ENCODE measurements at regions not wholly inside any gene's neighbourhood (a gene's known extent, or its start where the extent isn't known, plus 50 kb on each side); places are given as distances from the start of the nearest gene placed in this dataset.

GRCh38 chr2:152240559-152241231, 65.1 kb upstream of the STAM2 start:
- H3K4me1 ChIP-seq (ENCODE audit: insufficient read depth, poor library complexity, severe bottlenecking), result peaks cover 32% of the 10 kb centered on the region
- no peak for DNase-seq (ENCODE audit: low spot score)

GRCh38 chr2:152241948-152242729, 66.6 kb upstream of the STAM2 start:
- no peak overlapping the region for H3K4me3 ChIP-seq (ENCODE audit: severe bottlenecking)
- peak; percentile 76 for DNase-seq (ENCODE audit: low spot score)
- H3K36me3 ChIP-seq (ENCODE audit: low read depth), result no peaks in the 10 kb centered on the region
- H3K27ac ChIP-seq (ENCODE audit: poor library complexity, severe bottlenecking), result peak overlapping the region; percentile 94
- TF ChIP-seq CTCF (IDR thresholded peaks at IDR 0.05; ENCODE audit: poor library complexity, severe bottlenecking), result no peak
- peaks cover 15% of the 10 kb centered on the region for H3K9me3 ChIP-seq (ENCODE audit: severe bottlenecking)
- H3K4me1 ChIP-seq (ENCODE audit: insufficient read depth, poor library complexity, severe bottlenecking), result peaks cover 32% of the 10 kb centered on the region
- H3K27me3 ChIP-seq (ENCODE audit: insufficient read depth, poor library complexity, severe bottlenecking), result no peaks in the 10 kb centered on the region
- peak; percentile 67 for ATAC-seq (ENCODE audit: low read depth)

More at GRCh38 chr2:152240559-152241231, 65.1 kb upstream of the STAM2 start:
- TF ChIP-seq CTCF (IDR thresholded peaks at IDR 0.05; ENCODE audit: poor library complexity, severe bottlenecking), result no peak
- Histone ChIP-seq H3K27me3 (ENCODE audit: insufficient read depth, poor library complexity, severe bottlenecking) (no peaks in the 10 kb centered on the region), H3K9me3 (ENCODE audit: severe bottlenecking) (peaks cover 15% of the 10 kb centered on the region), H3K36me3 (ENCODE audit: low read depth) (no peaks in the 10 kb centered on the region), H3K27ac (ENCODE audit: poor library complexity, severe bottlenecking) (peak overlapping the region; percentile 94), H3K4me3 (ENCODE audit: severe bottlenecking) (no peak overlapping the region)
- peak; percentile 93 for ATAC-seq (ENCODE audit: low read depth)

- no peak for ATAC-seq (ENCODE audit: low read depth)
- H3K4me3 ChIP-seq (ENCODE audit: severe bottlenecking), result no peak overlapping the region
- H3K27me3 ChIP-seq (ENCODE audit: insufficient read depth, poor library complexity, severe bottlenecking), result no peaks in the 10 kb centered on the region
- no peaks in the 10 kb centered on the region for H3K36me3 ChIP-seq (ENCODE audit: low read depth)
- TF ChIP-seq CTCF (IDR thresholded peaks at IDR 0.05; ENCODE audit: poor library complexity, severe bottlenecking), result no peak
- DNase-seq (ENCODE audit: low spot score), result no peak
- peaks cover 15% of the 10 kb centered on the region for H3K9me3 ChIP-seq (ENCODE audit: severe bottlenecking)
- H3K27ac ChIP-seq (ENCODE audit: poor library complexity, severe bottlenecking), result peak overlapping the region; percentile 94
- peaks cover 32% of the 10 kb centered on the region for H3K4me1 ChIP-seq (ENCODE audit: insufficient read depth, poor library complexity, severe bottlenecking)
Measured at GRCh38 chr2:152242787-152243472, 67.4 kb upstream of the STAM2 start.

GRCh38 chr2:152243761-152244640, 68.4 kb upstream of the STAM2 start:
- H3K9me3 ChIP-seq (ENCODE audit: severe bottlenecking), result peaks cover 15% of the 10 kb centered on the region
- no peaks in the 10 kb centered on the region for H3K27me3 ChIP-seq (ENCODE audit: insufficient read depth, poor library complexity, severe bottlenecking)
- TF ChIP-seq CTCF (IDR thresholded peaks at IDR 0.05; ENCODE audit: poor library complexity, severe bottlenecking), result no peak
- no peak overlapping the region for H3K27ac ChIP-seq (ENCODE audit: poor library complexity, severe bottlenecking)
- no peak for DNase-seq (ENCODE audit: low spot score)
- H3K36me3 ChIP-seq (ENCODE audit: low read depth), result no peaks in the 10 kb centered on the region
- peaks cover 32% of the 10 kb centered on the region for H3K4me1 ChIP-seq (ENCODE audit: insufficient read depth, poor library complexity, severe bottlenecking)
- ATAC-seq (ENCODE audit: low read depth), result no peak
- no peak overlapping the region for H3K4me3 ChIP-seq (ENCODE audit: severe bottlenecking)
